Lower leg skin (tissue), 3 donors: ENCODE measurements at regions not wholly inside any gene's neighbourhood (a gene's known extent, or its start where the extent isn't known, plus 50 kb on each side); places are given as distances from the start of the nearest gene placed in this dataset.

ENCODE experiments used
- CTCF ChIP-seq, 3 donors: fragments of 450-650 bp; IDR thresholded peaks; one replicate each; pipeline ENCODE4 v1.5.1; 2016; ENCODE audit warnings: antibody characterized with exemption in 3 of 3, mild to moderate bottlenecking in 3 of 3, moderate library complexity in 2 of 3
- POLR2A ChIP-seq, 2 donors: fragments of 450-650 bp; IDR thresholded peaks; one replicate each; pipeline ENCODE4 v1.6.1; 2016 to 2017; ENCODE audit warnings: antibody characterized with exemption in 2 of 2, mild to moderate bottlenecking in 1 of 2, moderate library complexity in 1 of 2

DNA sequence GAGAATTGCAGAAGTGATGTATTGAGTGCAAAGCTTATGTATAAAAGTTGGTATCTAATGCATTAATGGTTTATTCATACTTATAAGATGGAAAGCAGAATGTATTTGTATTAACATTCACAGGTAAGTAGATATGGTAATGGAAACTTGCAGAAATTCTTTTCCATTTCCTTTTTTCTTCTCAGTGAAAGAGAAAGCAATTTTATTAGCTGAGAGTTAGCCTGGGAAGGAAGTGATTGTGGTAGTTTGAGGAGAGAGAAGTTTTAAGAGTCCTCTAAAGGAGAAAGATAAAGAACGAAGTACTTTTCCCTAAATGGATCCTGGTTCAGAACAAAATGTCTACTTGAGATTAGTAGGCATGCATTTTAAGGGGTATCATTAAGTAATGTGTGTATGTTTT, 60.1 kb upstream of the OSTN start:
- TF ChIP-seq CTCF (IDR thresholded peaks at IDR 0.05) (no peak), POLR2A (IDR thresholded peaks at IDR 0.05) (no peak)
